Fibroblast of lung (primary cell): ENCODE measurements at regions not wholly inside any gene's neighbourhood (a gene's known extent, or its start where the extent isn't known, plus 50 kb on each side); places are given as distances from the start of the nearest gene placed in this dataset.

Source experiments
- DNase-seq, 2 donors: peaks; one replicate each; pipeline versions ENCODE4 v3.0.0 to v3.0.0-alpha.2; 2010; ENCODE audit warnings: low read depth in 2 of 2
- H2AFZ ChIP-seq: 2 replicates; pipeline ENCODE4 v1.5.1; 2012; ENCODE audit warnings: low read length, control low read depth, inconsistent platforms
- H3K27ac ChIP-seq: 2 replicates; pipeline ENCODE4 v1.5.1; 2011; ENCODE audit warnings: low read length, control low read depth; ENCODE audit not compliant: insufficient read depth
- H3K27me3 ChIP-seq: 2 replicates; pipeline ENCODE4 v1.5.1; 2011; ENCODE audit warnings: mild to moderate bottlenecking, low read length; ENCODE audit not compliant: control insufficient read depth, insufficient read depth
- H3K36me3 ChIP-seq: 2 replicates; pipeline ENCODE4 v1.5.1; 2011; ENCODE audit warnings: low read length; ENCODE audit not compliant: control insufficient read depth, insufficient read depth
- H3K4me1 ChIP-seq: 2 replicates; pipeline ENCODE4 v1.5.1; 2011; ENCODE audit warnings: low read length; ENCODE audit not compliant: control insufficient read depth, insufficient read depth; ENCODE audit errors: extremely low read depth
- H3K4me2 ChIP-seq: 2 replicates; pipeline ENCODE4 v1.5.1; 2011; ENCODE audit warnings: low read length, control low read depth; ENCODE audit not compliant: insufficient read depth; ENCODE audit errors: extremely low read depth
- H3K4me3 ChIP-seq, 4 experiments: fragments of 200-600 bp in 1 of 4; sonication (generic) in 1 of 4; replicated peaks in 1 of 4; 2 replicates each; pipeline ENCODE4 v1.5.1; 2011 to 2016; ENCODE audit warnings: low read length in 4 of 4, low read depth in 3 of 4, mild to moderate bottlenecking in 3 of 4, control low read depth in 2 of 4, inconsistent platforms in 1 of 4, mixed read lengths in 1 of 4; ENCODE audit not compliant: insufficient read depth in 1 of 4; ENCODE audit errors: control extremely low read depth in 1 of 4
- H3K79me2 ChIP-seq: 2 replicates; pipeline ENCODE4 v1.5.1; 2012; ENCODE audit warnings: mild to moderate bottlenecking, low read length, inconsistent platforms; ENCODE audit not compliant: control insufficient read depth, insufficient read depth
- H3K9ac ChIP-seq: 2 replicates; pipeline ENCODE4 v1.5.1; 2011; ENCODE audit warnings: mild to moderate bottlenecking, low read length, control low read depth; ENCODE audit not compliant: insufficient read depth
- H3K9me3 ChIP-seq: 2 replicates; pipeline ENCODE4 v1.5.1; 2012; ENCODE audit warnings: low read depth, low read length; ENCODE audit not compliant: control insufficient read depth, insufficient read depth
- H4K20me1 ChIP-seq: 2 replicates; pipeline ENCODE4 v1.5.1; 2011; ENCODE audit warnings: low read length; ENCODE audit not compliant: control insufficient read depth, insufficient read depth; ENCODE audit errors: extremely low read depth
- EZH2 ChIP-seq: IDR thresholded peaks from 2 replicates; pipeline ENCODE4 v1.5.1; 2012; ENCODE audit warnings: low read length, control low read depth, mild to moderate bottlenecking; ENCODE audit errors: missing control alignments
- TF ChIP-seq, protein P1 (sequence below), 2 donors: IDR thresholded peaks in 1 of 2; conservative IDR thresholded peaks in 1 of 2; 1 replicate in 1 of 2; 2 replicates in 1 of 2; pipeline ENCODE4 v1.5.1; 2011 to 2012; ENCODE audit warnings: low read length in 2 of 2, control low read depth in 1 of 2, inconsistent platforms in 1 of 2, low read depth in 1 of 2, mild to moderate bottlenecking in 1 of 2

GRCh38 chr3:5840056-5840455 is 652.5 kb downstream of the EDEM1 start:
- no peaks in the 10 kb centered on the region for H3K9me3 ChIP-seq
- no peaks in the 10 kb centered on the region for H4K20me1 ChIP-seq
- H3K36me3 ChIP-seq, result no peaks in the 10 kb centered on the region
- peak in 1 of 2 donors; percentile 33 for DNase-seq
- no peak overlapping the region for H3K4me2 ChIP-seq
- no peak overlapping the region for H3K4me3 ChIP-seq
- no peaks in the 10 kb centered on the region for H3K4me1 ChIP-seq
- no peaks in the 10 kb centered on the region for H3K27me3 ChIP-seq
- no peak overlapping the region for H3K27ac ChIP-seq
- no peak overlapping the region for H3K9ac ChIP-seq
- TF ChIP-seq EZH2, result no peak
- TF ChIP-seq, protein P1, sequence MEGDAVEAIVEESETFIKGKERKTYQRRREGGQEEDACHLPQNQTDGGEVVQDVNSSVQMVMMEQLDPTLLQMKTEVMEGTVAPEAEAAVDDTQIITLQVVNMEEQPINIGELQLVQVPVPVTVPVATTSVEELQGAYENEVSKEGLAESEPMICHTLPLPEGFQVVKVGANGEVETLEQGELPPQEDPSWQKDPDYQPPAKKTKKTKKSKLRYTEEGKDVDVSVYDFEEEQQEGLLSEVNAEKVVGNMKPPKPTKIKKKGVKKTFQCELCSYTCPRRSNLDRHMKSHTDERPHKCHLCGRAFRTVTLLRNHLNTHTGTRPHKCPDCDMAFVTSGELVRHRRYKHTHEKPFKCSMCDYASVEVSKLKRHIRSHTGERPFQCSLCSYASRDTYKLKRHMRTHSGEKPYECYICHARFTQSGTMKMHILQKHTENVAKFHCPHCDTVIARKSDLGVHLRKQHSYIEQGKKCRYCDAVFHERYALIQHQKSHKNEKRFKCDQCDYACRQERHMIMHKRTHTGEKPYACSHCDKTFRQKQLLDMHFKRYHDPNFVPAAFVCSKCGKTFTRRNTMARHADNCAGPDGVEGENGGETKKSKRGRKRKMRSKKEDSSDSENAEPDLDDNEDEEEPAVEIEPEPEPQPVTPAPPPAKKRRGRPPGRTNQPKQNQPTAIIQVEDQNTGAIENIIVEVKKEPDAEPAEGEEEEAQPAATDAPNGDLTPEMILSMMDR (conservative IDR thresholded peaks at IDR 0.05 in 1 of 2, IDR thresholded peaks at IDR 0.05 in 1 of 2; ENCODE audit: low read depth in 1 of 2, low read length in 2 of 2), result no peak
- H2AFZ ChIP-seq, result no peak overlapping the region
- no peaks in the 10 kb centered on the region for H3K79me2 ChIP-seq

- Histone ChIP-seq H2AFZ (no peak overlapping the region), H3K4me1 (no peaks in the 10 kb centered on the region), H3K27ac (no peak overlapping the region), H3K9me3 (no peaks in the 10 kb centered on the region), H4K20me1 (no peaks in the 10 kb centered on the region), H3K9ac (no peak overlapping the region), H3K4me2 (no peak overlapping the region), H3K36me3 (no peaks in the 10 kb centered on the region), H3K4me3 (no peak overlapping the region), H3K27me3 (no peaks in the 10 kb centered on the region), H3K79me2 (no peaks in the 10 kb centered on the region)
- no peak for DNase-seq
- no peak for TF ChIP-seq EZH2
- TF ChIP-seq, protein P1 (conservative IDR thresholded peaks at IDR 0.05 in 1 of 2, IDR thresholded peaks at IDR 0.05 in 1 of 2; ENCODE audit: low read depth in 1 of 2, low read length in 2 of 2), result no peak
These were observed 654.1 kb downstream of the EDEM1 start for GRCh38 chr3:5841599-5841998.

DNA sequence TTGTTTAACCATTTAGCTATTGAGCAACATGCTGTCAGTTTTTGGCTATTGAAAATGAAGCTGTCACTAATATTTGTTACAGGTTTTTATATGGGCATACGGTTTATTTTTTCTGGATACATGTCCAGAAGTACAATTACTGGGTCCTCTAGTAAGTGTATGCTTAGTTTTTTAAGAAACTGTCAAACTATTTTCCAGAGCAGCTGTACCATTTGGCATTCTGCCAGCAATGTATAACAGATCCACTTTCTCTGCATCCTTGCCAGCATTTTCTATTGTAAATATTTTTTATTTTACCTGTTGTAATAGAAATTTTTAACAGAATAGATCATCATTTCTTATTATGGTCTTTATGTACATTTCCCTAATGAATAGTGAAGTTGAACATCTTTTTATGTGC is 658.8 kb downstream of the EDEM1 start:
- TF ChIP-seq, protein P1 (conservative IDR thresholded peaks at IDR 0.05 in 1 of 2, IDR thresholded peaks at IDR 0.05 in 1 of 2; ENCODE audit: low read depth in 1 of 2, low read length in 2 of 2), result no peak
- no peak for TF ChIP-seq EZH2
- Histone ChIP-seq H3K9ac (no peak overlapping the region), H4K20me1 (no peaks in the 10 kb centered on the region), H3K27ac (no peak overlapping the region), H3K9me3 (no peaks in the 10 kb centered on the region), H3K36me3 (no peaks in the 10 kb centered on the region), H3K27me3 (no peaks in the 10 kb centered on the region), H2AFZ (no peak overlapping the region), H3K4me3 (no peak overlapping the region), H3K4me1 (no peaks in the 10 kb centered on the region), H3K4me2 (no peak overlapping the region), H3K79me2 (no peaks in the 10 kb centered on the region)
- no peak for DNase-seq
